Erythroblast (primary cell): ENCODE measurements at regions not wholly inside any gene's neighbourhood (a gene's known extent, or its start where the extent isn't known, plus 50 kb on each side); places are given as distances from the start of the nearest gene placed in this dataset.

Source experiments
- GATA1 ChIP-seq: IDR thresholded peaks from 2 replicates; pipeline ENCODE4 v1.6.1; 2011; ENCODE audit warnings: low read depth, mild to moderate bottlenecking, control low read depth, low read length, moderate library complexity
- POLR2A ChIP-seq: IDR thresholded peaks from 2 replicates; pipeline ENCODE4 v1.6.1; 2011; ENCODE audit warnings: mild to moderate bottlenecking, low read length

DNA sequence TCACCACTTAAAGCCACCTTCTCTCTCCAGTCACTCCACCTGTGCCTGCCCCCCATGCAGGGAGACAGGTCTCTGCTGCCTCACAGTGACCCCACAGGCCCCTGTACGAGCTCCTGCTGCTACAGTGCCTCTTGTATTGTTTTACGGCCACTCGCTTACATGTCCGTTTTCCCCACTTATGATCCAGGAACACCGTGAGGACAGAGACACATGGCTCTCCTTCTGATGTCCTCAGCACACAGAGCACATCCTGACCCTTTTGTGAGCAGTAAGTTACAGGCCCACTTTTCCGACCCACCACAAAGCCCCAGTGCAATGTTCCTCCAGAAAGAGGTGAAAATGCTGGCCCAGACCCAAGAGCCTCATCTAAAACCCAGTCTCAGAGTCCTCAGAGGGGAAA is 84.8 kb upstream of the GNAO1 start:
- TF ChIP-seq POLR2A (no peak), GATA1 (no peak)
